Activated naive CD8-positive, alpha-beta T cell treated with anti-CD3 and anti-CD28 coated beads for 36 hours (primary cell): ENCODE measurements at regions not wholly inside any gene's neighbourhood (a gene's known extent, or its start where the extent isn't known, plus 50 kb on each side); places are given as distances from the start of the nearest gene placed in this dataset.

Source experiments
- DNase-seq: peaks from one replicate; pipeline ENCODE4 v3.0.0; 2021
- H3K27ac Mint-ChIP-seq: one replicate; pipeline ENCODE4 v1.8.0; 2022; ENCODE audit warnings: mild to moderate bottlenecking, moderate library complexity, mixed read lengths
- H3K27me3 Mint-ChIP-seq: one replicate; pipeline ENCODE4 v1.8.0; 2022; ENCODE audit warnings: mild to moderate bottlenecking, mixed read lengths
- H3K36me3 Mint-ChIP-seq: one replicate; pipeline ENCODE4 v1.8.0; 2021; ENCODE audit warnings: mild to moderate bottlenecking, mixed read lengths
- H3K4me1 Mint-ChIP-seq: one replicate; pipeline ENCODE4 v1.8.0; 2021; ENCODE audit warnings: mixed read lengths
- H3K4me3 Mint-ChIP-seq: one replicate; pipeline ENCODE4 v1.8.0; 2022; ENCODE audit warnings: mild to moderate bottlenecking, moderate library complexity, mixed read lengths
- H3K9me3 Mint-ChIP-seq: one replicate; pipeline ENCODE4 v1.8.0; 2022; ENCODE audit warnings: mixed read lengths

GRCh38 chr13:46982856-46983582 lies 86.2 kb upstream of the HTR2A start:
- H3K4me1 Mint-ChIP-seq: peaks cover 11% of the 10 kb centered on the region
- H3K4me3 Mint-ChIP-seq: no peak overlapping the region
- H3K9me3 Mint-ChIP-seq: no peaks in the 10 kb centered on the region
- H3K27ac Mint-ChIP-seq: no peak overlapping the region
- H3K36me3 Mint-ChIP-seq: no peaks in the 10 kb centered on the region
- no peak for DNase-seq
- no peaks in the 10 kb centered on the region for H3K27me3 Mint-ChIP-seq

- Mint-ChIP-seq H3K4me1 (no peaks in the 10 kb centered on the region), H3K4me3 (no peak overlapping the region), H3K36me3 (no peaks in the 10 kb centered on the region), H3K27ac (no peak overlapping the region), H3K27me3 (peaks cover 8% of the 10 kb centered on the region), H3K9me3 (peaks cover 19% of the 10 kb centered on the region)
- no peak for DNase-seq
These were observed 78.3 kb upstream of the HTR2A start for GRCh38 chr13:46975173-46975572.

- Mint-ChIP-seq H3K4me3 (no peak overlapping the region), H3K4me1 (no peaks in the 10 kb centered on the region), H3K9me3 (no peaks in the 10 kb centered on the region), H3K36me3 (no peaks in the 10 kb centered on the region), H3K27me3 (no peaks in the 10 kb centered on the region), H3K27ac (no peak overlapping the region)
- DNase-seq: no peak
These were observed 71.6 kb upstream of the HTR2A start for GRCh38 chr13:46968450-46968849.

GRCh38 chr13:46964789-46965527 lies 68.1 kb upstream of the HTR2A start:
- no peaks in the 10 kb centered on the region for H3K9me3 Mint-ChIP-seq
- H3K36me3 Mint-ChIP-seq: no peaks in the 10 kb centered on the region
- H3K4me3 Mint-ChIP-seq: no peak overlapping the region
- H3K27ac Mint-ChIP-seq: no peak overlapping the region
- no peaks in the 10 kb centered on the region for H3K27me3 Mint-ChIP-seq
- DNase-seq: no peak
- peaks cover 2% of the 10 kb centered on the region for H3K4me1 Mint-ChIP-seq

GRCh38 chr13:46963904-46964303 lies 67.1 kb upstream of the HTR2A start:
- H3K9me3 Mint-ChIP-seq: no peaks in the 10 kb centered on the region
- no peaks in the 10 kb centered on the region for H3K36me3 Mint-ChIP-seq
- H3K27ac Mint-ChIP-seq: no peak overlapping the region
- H3K4me3 Mint-ChIP-seq: no peak overlapping the region
- no peaks in the 10 kb centered on the region for H3K27me3 Mint-ChIP-seq
- DNase-seq: no peak
- H3K4me1 Mint-ChIP-seq: peaks cover 2% of the 10 kb centered on the region

- DNase-seq: no peak
- H3K4me1 Mint-ChIP-seq: peaks cover 2% of the 10 kb centered on the region
- H3K27ac Mint-ChIP-seq: no peak overlapping the region
- no peaks in the 10 kb centered on the region for H3K27me3 Mint-ChIP-seq
- H3K4me3 Mint-ChIP-seq: no peak overlapping the region
- H3K36me3 Mint-ChIP-seq: no peaks in the 10 kb centered on the region
- no peaks in the 10 kb centered on the region for H3K9me3 Mint-ChIP-seq
These were observed 65.6 kb upstream of the HTR2A start for GRCh38 chr13:46962281-46962941.

GRCh38 chr13:46961719-46962118 lies 64.9 kb upstream of the HTR2A start:
- no peak overlapping the region for H3K27ac Mint-ChIP-seq

GRCh38 chr13:46953941-46954340 lies 57.1 kb upstream of the HTR2A start:
- no peak overlapping the region for H3K4me3 Mint-ChIP-seq
- peaks cover 2% of the 10 kb centered on the region for H3K4me1 Mint-ChIP-seq
- H3K36me3 Mint-ChIP-seq: no peaks in the 10 kb centered on the region
- DNase-seq: no peak
- H3K27ac Mint-ChIP-seq: no peak overlapping the region
- no peaks in the 10 kb centered on the region for H3K27me3 Mint-ChIP-seq
- no peaks in the 10 kb centered on the region for H3K9me3 Mint-ChIP-seq

More at GRCh38 chr13:46961719-46962118, 64.9 kb upstream of the HTR2A start:
- no peak for DNase-seq
- H3K36me3 Mint-ChIP-seq: no peaks in the 10 kb centered on the region
- H3K4me3 Mint-ChIP-seq: no peak overlapping the region
- H3K9me3 Mint-ChIP-seq: no peaks in the 10 kb centered on the region
- H3K27me3 Mint-ChIP-seq: no peaks in the 10 kb centered on the region
- H3K4me1 Mint-ChIP-seq: peaks cover 2% of the 10 kb centered on the region

GRCh38 chr13:46953331-46953730 lies 56.5 kb upstream of the HTR2A start:
- Mint-ChIP-seq H3K27ac (no peak overlapping the region), H3K9me3 (no peaks in the 10 kb centered on the region), H3K4me3 (no peak overlapping the region), H3K27me3 (no peaks in the 10 kb centered on the region), H3K4me1 (peaks cover 2% of the 10 kb centered on the region), H3K36me3 (no peaks in the 10 kb centered on the region)
- DNase-seq: no peak

GRCh38 chr13:46951516-46951915 lies 54.7 kb upstream of the HTR2A start:
- Mint-ChIP-seq H3K4me1 (peaks cover 2% of the 10 kb centered on the region), H3K9me3 (no peaks in the 10 kb centered on the region), H3K36me3 (no peaks in the 10 kb centered on the region), H3K27me3 (no peaks in the 10 kb centered on the region), H3K27ac (no peak overlapping the region), H3K4me3 (no peak overlapping the region)
- no peak for DNase-seq

- Mint-ChIP-seq H3K4me1 (peaks cover 2% of the 10 kb centered on the region), H3K27me3 (no peaks in the 10 kb centered on the region), H3K4me3 (no peak overlapping the region), H3K27ac (no peak overlapping the region), H3K9me3 (no peaks in the 10 kb centered on the region), H3K36me3 (no peaks in the 10 kb centered on the region)
- no peak for DNase-seq
These were observed 52.4 kb upstream of the HTR2A start for GRCh38 chr13:46949211-46949610.

- peaks cover 2% of the 10 kb centered on the region for H3K4me1 Mint-ChIP-seq
- H3K4me3 Mint-ChIP-seq: no peak overlapping the region
- H3K9me3 Mint-ChIP-seq: no peaks in the 10 kb centered on the region
- H3K36me3 Mint-ChIP-seq: no peaks in the 10 kb centered on the region
- no peak for DNase-seq
- H3K27me3 Mint-ChIP-seq: no peaks in the 10 kb centered on the region
- no peak overlapping the region for H3K27ac Mint-ChIP-seq
These were observed 51.5 kb upstream of the HTR2A start for GRCh38 chr13:46948338-46948737.

- no peak for DNase-seq
- Mint-ChIP-seq H3K27ac (no peak overlapping the region), H3K27me3 (no peaks in the 10 kb centered on the region), H3K4me1 (no peaks in the 10 kb centered on the region), H3K36me3 (no peaks in the 10 kb centered on the region), H3K4me3 (no peak overlapping the region), H3K9me3 (no peaks in the 10 kb centered on the region)
These were observed 50.8 kb upstream of the HTR2A start for GRCh38 chr13:46947425-46948191.
